KMS-11 (cell line): ENCODE measurements at regions not wholly inside any gene's neighbourhood (a gene's known extent, or its start where the extent isn't known, plus 50 kb on each side); places are given as distances from the start of the nearest gene placed in this dataset.
A peak's percentile ranks its signal among the peaks of the same experiment; 100 is the strongest.

Experiments
- H2AFZ ChIP-seq: fragments of 200-600 bp; sonication (generic); 2 replicates; pipeline ENCODE4 v1.6.1; 2016; ENCODE audit warnings: antibody characterized with exemption, mixed run types, low read depth
- H3K27ac ChIP-seq: fragments of 200-600 bp; sonication (generic); 2 replicates; pipeline ENCODE4 v1.6.1; 2016; ENCODE audit warnings: mild to moderate bottlenecking, mixed run types
- H3K27me3 ChIP-seq: fragments of 200-600 bp; sonication (generic); 2 replicates; pipeline ENCODE4 v1.6.1; 2017; ENCODE audit warnings: mild to moderate bottlenecking, low read depth, mixed run types, moderate library complexity; ENCODE audit not compliant: insufficient read depth
- H3K36me3 ChIP-seq: fragments of 200-600 bp; sonication (generic); 2 replicates; pipeline ENCODE4 v1.6.1; 2017; ENCODE audit warnings: mild to moderate bottlenecking, mixed run types; ENCODE audit not compliant: insufficient read depth
- H3K4me1 ChIP-seq: fragments of 200-600 bp; sonication (generic); 2 replicates; pipeline ENCODE4 v1.6.1; 2016; ENCODE audit warnings: mild to moderate bottlenecking, low read depth, mixed run types; ENCODE audit not compliant: poor library complexity, severe bottlenecking
- H3K4me2 ChIP-seq: fragments of 200-600 bp; sonication (generic); 2 replicates; pipeline ENCODE4 v1.7.0; 2016; ENCODE audit warnings: mild to moderate bottlenecking, mixed run types
- H3K4me3 ChIP-seq: fragments of 200-600 bp; sonication (generic); IDR thresholded peaks from 2 replicates; pipeline ENCODE4 v1.6.1; 2017; ENCODE audit warnings: low read depth, low read length, mixed read lengths; ENCODE audit not compliant: insufficient read depth
- H3K79me2 ChIP-seq: fragments of 200-600 bp; sonication (generic); 2 replicates; pipeline ENCODE4 v1.6.1; 2016; ENCODE audit warnings: low read depth, mixed run types; ENCODE audit not compliant: insufficient read depth
- H3K9ac ChIP-seq: fragments of 200-600 bp; sonication (generic); 2 replicates; pipeline ENCODE4 v1.6.1; 2016; ENCODE audit warnings: mild to moderate bottlenecking, mixed run types
- H4K20me1 ChIP-seq: fragments of 200-600 bp; sonication (generic); 2 replicates; pipeline ENCODE4 v1.6.1; 2016; ENCODE audit warnings: mild to moderate bottlenecking, mixed run types; ENCODE audit not compliant: insufficient read depth
- CTCF ChIP-seq: fragments of 200-600 bp; sonication (generic); conservative IDR thresholded peaks from 2 replicates; pipeline ENCODE4 v1.6.1; 2017; ENCODE audit warnings: low read depth, mild to moderate bottlenecking, antibody characterized with exemption, low read length, moderate library complexity, mixed read lengths

- TF ChIP-seq CTCF = peak; percentile 83
These were observed 318.2 kb downstream of the SLCO4C1 start for GRCh38 chr5:101977729-101978345.

GRCh38 chr5:101976933-101977332 lies 319.2 kb downstream of the SLCO4C1 start:
- Histone ChIP-seq H3K4me1 (peaks cover 7% of the 10 kb centered on the region), H3K9ac (no peak overlapping the region), H3K27me3 (no peaks in the 10 kb centered on the region), H3K36me3 (no peaks in the 10 kb centered on the region), H4K20me1 (no peaks in the 10 kb centered on the region), H3K4me3 (no peak overlapping the region), H3K4me2 (no peak overlapping the region), H2AFZ (no peak overlapping the region), H3K27ac (no peak overlapping the region), H3K79me2 (no peaks in the 10 kb centered on the region)
- TF ChIP-seq CTCF = no peak

More at GRCh38 chr5:101977729-101978345, 318.2 kb downstream of the SLCO4C1 start:
- Histone ChIP-seq H3K4me2 (no peak overlapping the region), H3K27ac (no peak overlapping the region), H4K20me1 (no peaks in the 10 kb centered on the region), H3K79me2 (no peaks in the 10 kb centered on the region), H3K4me3 (no peak overlapping the region), H3K9ac (no peak overlapping the region), H3K27me3 (no peaks in the 10 kb centered on the region), H2AFZ (no peak overlapping the region), H3K36me3 (no peaks in the 10 kb centered on the region), H3K4me1 (peaks cover 7% of the 10 kb centered on the region)

- Histone ChIP-seq H4K20me1 (no peaks in the 10 kb centered on the region), H3K27ac (no peak overlapping the region), H3K9ac (no peak overlapping the region), H3K4me2 (no peak overlapping the region), H3K36me3 (no peaks in the 10 kb centered on the region), H3K4me1 (no peaks in the 10 kb centered on the region), H2AFZ (no peak overlapping the region), H3K27me3 (no peaks in the 10 kb centered on the region), H3K4me3 (no peak overlapping the region), H3K79me2 (no peaks in the 10 kb centered on the region)
- no peak for TF ChIP-seq CTCF
These were observed 326.3 kb downstream of the SLCO4C1 start for GRCh38 chr5:101969742-101970141.

- H4K20me1 ChIP-seq = no peaks in the 10 kb centered on the region
- no peak overlapping the region for H3K27ac ChIP-seq
- H2AFZ ChIP-seq = no peak overlapping the region
- no peak overlapping the region for H3K9ac ChIP-seq
- H3K4me1 ChIP-seq = no peaks in the 10 kb centered on the region
- no peak overlapping the region for H3K4me2 ChIP-seq
- no peaks in the 10 kb centered on the region for H3K79me2 ChIP-seq
- no peaks in the 10 kb centered on the region for H3K27me3 ChIP-seq
- H3K36me3 ChIP-seq = no peaks in the 10 kb centered on the region
- no peak for TF ChIP-seq CTCF
- no peak overlapping the region for H3K4me3 ChIP-seq
These were observed 329.6 kb downstream of the SLCO4C1 start for GRCh38 chr5:101966476-101966875.
